ENCODE measurements at regions not wholly inside any gene's neighbourhood (a gene's known extent, or its start where the extent isn't known, plus 50 kb on each side); places are given as distances from the start of the nearest gene placed in this dataset.

DNA sequence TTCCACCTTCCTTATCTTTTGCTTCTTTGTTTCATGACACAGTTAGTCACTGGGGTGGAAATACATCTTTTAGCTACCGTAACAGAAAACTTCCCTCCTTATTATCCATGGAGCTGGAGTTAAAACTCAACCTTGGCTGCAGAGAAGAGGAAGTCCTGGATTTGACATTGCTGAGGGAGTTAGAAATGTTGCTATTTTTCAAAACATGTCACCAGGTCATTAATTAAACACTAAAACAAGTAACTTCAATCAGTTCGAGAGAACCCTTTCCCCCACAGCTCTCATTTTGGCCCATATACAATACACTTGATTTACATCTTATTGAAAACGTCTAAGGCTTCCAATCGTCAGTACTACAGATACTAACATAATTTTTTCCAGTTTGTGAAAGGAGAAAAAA is 237.9 kb upstream of the CD180 start:
- Histone ChIP-seq H3K27me3 (ENCODE audit: insufficient read depth, low read depth, severe bottlenecking) (no peaks in the 10 kb centered on the region), H3K36me3 (no peaks in the 10 kb centered on the region), H3K4me3 (ENCODE audit: low read depth, low read length) (no peak overlapping the region), H3K27ac (no peak overlapping the region), H3K9me3 (ENCODE audit: severe bottlenecking) (no peaks in the 10 kb centered on the region)
- TF ChIP-seq, protein P1, sequence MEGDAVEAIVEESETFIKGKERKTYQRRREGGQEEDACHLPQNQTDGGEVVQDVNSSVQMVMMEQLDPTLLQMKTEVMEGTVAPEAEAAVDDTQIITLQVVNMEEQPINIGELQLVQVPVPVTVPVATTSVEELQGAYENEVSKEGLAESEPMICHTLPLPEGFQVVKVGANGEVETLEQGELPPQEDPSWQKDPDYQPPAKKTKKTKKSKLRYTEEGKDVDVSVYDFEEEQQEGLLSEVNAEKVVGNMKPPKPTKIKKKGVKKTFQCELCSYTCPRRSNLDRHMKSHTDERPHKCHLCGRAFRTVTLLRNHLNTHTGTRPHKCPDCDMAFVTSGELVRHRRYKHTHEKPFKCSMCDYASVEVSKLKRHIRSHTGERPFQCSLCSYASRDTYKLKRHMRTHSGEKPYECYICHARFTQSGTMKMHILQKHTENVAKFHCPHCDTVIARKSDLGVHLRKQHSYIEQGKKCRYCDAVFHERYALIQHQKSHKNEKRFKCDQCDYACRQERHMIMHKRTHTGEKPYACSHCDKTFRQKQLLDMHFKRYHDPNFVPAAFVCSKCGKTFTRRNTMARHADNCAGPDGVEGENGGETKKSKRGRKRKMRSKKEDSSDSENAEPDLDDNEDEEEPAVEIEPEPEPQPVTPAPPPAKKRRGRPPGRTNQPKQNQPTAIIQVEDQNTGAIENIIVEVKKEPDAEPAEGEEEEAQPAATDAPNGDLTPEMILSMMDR (IDR thresholded peaks at IDR 0.05; ENCODE audit: low read depth, low read length): no peak
- DNase-seq: no peak

DNA sequence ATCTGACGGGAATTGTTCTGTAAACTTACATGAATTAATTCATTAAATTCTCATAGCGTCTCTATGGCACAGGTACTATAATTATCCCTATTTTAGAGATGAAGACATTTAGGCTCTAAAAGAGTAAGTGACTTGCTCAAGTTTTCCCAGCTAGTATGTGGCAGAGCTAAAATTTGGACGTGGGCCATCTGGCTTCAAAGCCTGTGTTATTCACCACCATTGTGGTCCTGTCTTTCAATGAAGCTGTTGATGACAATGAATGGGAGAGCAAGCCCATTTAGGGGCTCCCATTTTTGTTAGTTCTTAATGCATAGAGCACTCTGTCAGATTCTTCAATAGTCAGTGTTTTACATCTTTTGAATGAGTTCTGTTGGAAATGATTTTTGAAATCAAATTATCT is 236.0 kb upstream of the CD180 start:
- TF ChIP-seq, protein P1 (IDR thresholded peaks at IDR 0.05; ENCODE audit: low read depth, low read length): no peak

DNA sequence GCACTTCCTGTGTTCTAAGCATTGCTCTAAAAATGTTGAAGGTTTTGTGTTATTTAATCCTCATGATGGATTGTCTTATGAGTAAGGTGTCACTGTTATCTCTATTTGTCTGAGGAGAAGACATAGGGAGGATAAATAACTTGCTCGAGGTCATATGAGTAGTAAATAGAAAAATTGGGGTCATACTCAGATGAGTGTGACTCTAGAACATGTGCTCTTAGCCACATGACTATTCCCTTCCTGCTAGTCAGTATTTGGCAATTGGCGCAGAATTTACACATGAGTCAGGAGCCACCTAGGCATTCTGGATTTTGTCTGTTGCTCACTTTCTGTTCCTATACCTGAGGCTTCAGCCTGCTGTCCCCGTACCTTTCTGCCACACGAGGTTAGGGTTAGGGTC is 234.6 kb upstream of the CD180 start:
- Histone ChIP-seq H3K27ac (no peak overlapping the region), H3K36me3 (no peaks in the 10 kb centered on the region), H3K4me3 (ENCODE audit: low read depth, low read length) (no peak overlapping the region), H3K27me3 (ENCODE audit: insufficient read depth, low read depth, severe bottlenecking) (no peaks in the 10 kb centered on the region), H3K9me3 (ENCODE audit: severe bottlenecking) (no peaks in the 10 kb centered on the region)
- DNase-seq: no peak
- TF ChIP-seq, protein P1 (IDR thresholded peaks at IDR 0.05; ENCODE audit: low read depth, low read length): no peak

More for the DNA sequence above, 236.0 kb upstream of the CD180 start:
- DNase-seq: no peak
- Histone ChIP-seq H3K36me3 (no peaks in the 10 kb centered on the region), H3K9me3 (ENCODE audit: severe bottlenecking) (no peaks in the 10 kb centered on the region), H3K27me3 (ENCODE audit: insufficient read depth, low read depth, severe bottlenecking) (no peaks in the 10 kb centered on the region), H3K27ac (no peak overlapping the region), H3K4me3 (ENCODE audit: low read depth, low read length) (no peak overlapping the region)

DNA sequence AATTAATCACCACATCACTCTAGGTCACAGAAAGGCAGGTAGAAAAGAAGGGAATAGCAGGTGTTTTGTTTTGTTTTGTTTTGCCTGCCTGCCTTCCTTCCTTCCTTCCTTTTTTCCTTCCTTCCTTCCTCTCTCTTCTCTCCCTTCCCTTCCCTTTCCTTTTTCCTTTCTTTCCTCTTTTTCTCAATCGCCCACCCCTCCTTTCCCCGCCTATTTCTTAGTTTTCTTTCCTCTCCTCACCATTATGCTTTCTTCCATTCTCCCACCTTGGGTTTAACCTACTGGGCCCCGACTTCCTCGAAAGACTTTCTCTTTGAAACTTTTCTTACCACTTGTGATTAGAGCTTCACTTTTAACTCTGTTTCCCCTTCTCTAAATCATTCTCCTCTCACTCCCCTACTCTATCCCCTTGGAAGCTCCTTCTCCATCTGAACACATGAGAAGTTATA is 231.3 kb upstream of the CD180 start:
- no peak for DNase-seq

DNA sequence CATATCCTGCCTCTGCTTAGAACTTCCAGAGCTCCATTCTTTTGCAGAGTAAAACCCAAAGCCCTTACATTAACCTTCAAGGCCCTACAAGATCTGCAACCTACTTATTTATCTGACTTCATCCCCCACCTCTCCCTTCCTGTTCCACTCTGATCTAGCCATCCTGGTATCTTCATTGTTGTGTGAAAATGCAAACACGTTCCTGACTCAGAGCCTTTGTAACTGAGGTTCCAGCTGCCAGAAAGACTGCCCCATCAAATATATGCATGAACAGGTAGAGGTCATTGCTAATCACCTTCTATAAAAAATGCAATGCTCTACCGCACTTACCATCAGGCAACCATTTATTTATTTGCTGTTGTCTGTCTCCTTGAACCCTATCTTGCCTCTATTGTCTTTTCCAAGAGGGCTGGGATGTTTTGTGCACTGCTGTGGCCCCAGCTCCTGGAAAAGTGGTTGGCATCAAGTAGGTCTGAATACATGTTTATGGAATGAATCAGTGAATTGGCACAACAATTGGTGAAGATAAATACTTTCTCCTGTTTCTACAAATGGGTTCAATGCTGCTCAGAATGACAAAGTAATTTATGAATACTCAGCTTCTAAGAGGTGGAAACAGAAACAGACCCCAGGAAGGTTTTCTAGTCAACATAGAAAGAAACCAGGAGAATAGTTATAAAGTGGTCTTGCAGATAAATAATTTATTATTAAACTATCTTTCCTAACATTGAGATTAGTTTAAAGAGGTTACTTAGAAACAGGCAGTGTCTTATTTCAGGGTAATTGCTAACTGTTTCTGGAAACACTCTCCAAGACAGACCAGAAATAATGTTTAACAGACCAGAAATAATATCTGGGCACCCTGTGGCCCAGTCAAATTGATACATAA is 230.6 kb upstream of the CD180 start:
- Histone ChIP-seq H3K27ac (no peak overlapping the region), H3K9me3 (ENCODE audit: severe bottlenecking) (no peaks in the 10 kb centered on the region), H3K4me3 (ENCODE audit: low read depth, low read length) (no peak overlapping the region), H3K27me3 (ENCODE audit: insufficient read depth, low read depth, severe bottlenecking) (no peaks in the 10 kb centered on the region), H3K36me3 (no peaks in the 10 kb centered on the region)
- no peak for DNase-seq
- TF ChIP-seq, protein P1 (IDR thresholded peaks at IDR 0.05; ENCODE audit: low read depth, low read length): no peak

More for the DNA sequence above, 231.3 kb upstream of the CD180 start:
- H3K4me3 ChIP-seq (ENCODE audit: low read depth, low read length): no peak overlapping the region
- H3K9me3 ChIP-seq (ENCODE audit: severe bottlenecking): no peaks in the 10 kb centered on the region
- H3K27ac ChIP-seq: no peak overlapping the region
- TF ChIP-seq, protein P1 (IDR thresholded peaks at IDR 0.05; ENCODE audit: low read depth, low read length): no peak
- H3K27me3 ChIP-seq (ENCODE audit: insufficient read depth, low read depth, severe bottlenecking): no peaks in the 10 kb centered on the region
- H3K36me3 ChIP-seq: no peaks in the 10 kb centered on the region

Data from WERI-Rb-1 (cell line).